ENCODE measurements at regions not wholly inside any gene's neighbourhood (a gene's known extent, or its start where the extent isn't known, plus 50 kb on each side); places are given as distances from the start of the nearest gene placed in this dataset.
"Not testable (repeated sequence)": the region's sequence is repeated elsewhere in the genome, so short reads cannot be mapped to it uniquely, and the experiment has no call there.

GRCh38 chr20:55348223-55348622 lies 657.1 kb downstream of the CBLN4 start:
- ATAC-seq (no peak), DNase-seq (no peak)
- ChIA-PET CTCF (no interaction called here), POLR2A (no interaction called here)
- Mint-ChIP-seq H3K27ac (no peak overlapping the region), H3K4me3 (no peak overlapping the region), H3K4me1 (ENCODE audit: low read depth) (no peaks in the 10 kb centered on the region), H3K27me3 (ENCODE audit: low read depth) (no peaks in the 10 kb centered on the region), H3K9me3 (ENCODE audit: insufficient read depth) (peaks cover 8% of the 10 kb centered on the region), H3K36me3 (ENCODE audit: low read depth) (no peaks in the 10 kb centered on the region)

- DNase-seq: no peak
- POLR2A ChIA-PET: no interaction called here
- Mint-ChIP-seq H3K36me3 (ENCODE audit: low read depth) (no peaks in the 10 kb centered on the region), H3K4me1 (ENCODE audit: low read depth) (no peaks in the 10 kb centered on the region), H3K4me3 (no peak overlapping the region), H3K27me3 (ENCODE audit: low read depth) (no peaks in the 10 kb centered on the region), H3K27ac (no peak overlapping the region), H3K9me3 (ENCODE audit: insufficient read depth) (peaks cover 11% of the 10 kb centered on the region)
- CTCF ChIA-PET: no interaction called here
- ATAC-seq: no peak
Observed at GRCh38 chr20:55342822-55343221, 662.5 kb downstream of the CBLN4 start.

- Mint-ChIP-seq H3K9me3 (ENCODE audit: insufficient read depth) (peaks cover 11% of the 10 kb centered on the region), H3K36me3 (ENCODE audit: low read depth) (no peaks in the 10 kb centered on the region), H3K4me1 (ENCODE audit: low read depth) (no peaks in the 10 kb centered on the region), H3K27me3 (ENCODE audit: low read depth) (no peaks in the 10 kb centered on the region), H3K27ac (no peak overlapping the region), H3K4me3 (no peak overlapping the region)
- ChIA-PET POLR2A (no interaction called here), CTCF (no interaction called here)
- no peak for DNase-seq
- no peak for ATAC-seq
Observed at GRCh38 chr20:55333798-55334197, 671.5 kb downstream of the CBLN4 start.

- H3K27ac Mint-ChIP-seq: no peak overlapping the region
- no peaks in the 10 kb centered on the region for H3K36me3 Mint-ChIP-seq (ENCODE audit: low read depth)
- H3K4me1 Mint-ChIP-seq (ENCODE audit: low read depth): no peaks in the 10 kb centered on the region
- no peak overlapping the region for H3K4me3 Mint-ChIP-seq
- ChIA-PET CTCF (no interaction called here), POLR2A (no interaction called here)
- DNase-seq (no peak), ATAC-seq (no peak)
- H3K27me3 Mint-ChIP-seq (ENCODE audit: low read depth): no peaks in the 10 kb centered on the region
- peaks cover 7% of the 10 kb centered on the region for H3K9me3 Mint-ChIP-seq (ENCODE audit: insufficient read depth)
Observed at GRCh38 chr20:55329108-55329507, 676.2 kb downstream of the CBLN4 start.

GRCh38 chr20:55322745-55323144 lies 682.6 kb downstream of the CBLN4 start:
- ATAC-seq: no peak
- CTCF ChIA-PET: interaction anchor here (0.6 kb wide), 1 partner anchor 624 kb away, joined by 4 read pairs; no protein-coding TSS in a partner anchor
- Mint-ChIP-seq H3K27me3 (ENCODE audit: low read depth) (no peaks in the 10 kb centered on the region), H3K36me3 (ENCODE audit: low read depth) (no peaks in the 10 kb centered on the region), H3K9me3 (ENCODE audit: insufficient read depth) (peaks cover 7% of the 10 kb centered on the region), H3K4me1 (ENCODE audit: low read depth) (no peaks in the 10 kb centered on the region), H3K4me3 (no peak overlapping the region), H3K27ac (no peak overlapping the region)
- no peak for DNase-seq
- POLR2A ChIA-PET: no interaction called here

GRCh38 chr20:55316753-55317152 lies 688.6 kb downstream of the CBLN4 start:
- ATAC-seq: no peak
- no peak overlapping the region for H3K27ac Mint-ChIP-seq

GRCh38 chr20:55310844-55311243 lies 694.5 kb downstream of the CBLN4 start:
- POLR2A ChIA-PET; CTCF ChIA-PET; ATAC-seq; H3K27me3 Mint-ChIP-seq (ENCODE audit: low read depth); H3K4me1 Mint-ChIP-seq (ENCODE audit: low read depth); DNase-seq; H3K27ac Mint-ChIP-seq; H3K36me3 Mint-ChIP-seq (ENCODE audit: low read depth); H3K4me3 Mint-ChIP-seq: not testable (repeated sequence)
- peaks cover 12% of the 10 kb centered on the region for H3K9me3 Mint-ChIP-seq (ENCODE audit: insufficient read depth)

More at GRCh38 chr20:55316753-55317152, 688.6 kb downstream of the CBLN4 start:
- ChIA-PET CTCF (no interaction called here), POLR2A (no interaction called here)
- H3K4me3 Mint-ChIP-seq: no peak overlapping the region
- no peaks in the 10 kb centered on the region for H3K36me3 Mint-ChIP-seq (ENCODE audit: low read depth)
- peaks cover 3% of the 10 kb centered on the region for H3K9me3 Mint-ChIP-seq (ENCODE audit: insufficient read depth)
- no peaks in the 10 kb centered on the region for H3K4me1 Mint-ChIP-seq (ENCODE audit: low read depth)
- no peak for DNase-seq
- H3K27me3 Mint-ChIP-seq (ENCODE audit: low read depth): no peaks in the 10 kb centered on the region

GRCh38 chr20:55291261-55291660 lies 714.1 kb downstream of the CBLN4 start:
- Mint-ChIP-seq H3K27me3 (ENCODE audit: low read depth) (no peaks in the 10 kb centered on the region), H3K4me1 (ENCODE audit: low read depth) (no peaks in the 10 kb centered on the region), H3K36me3 (ENCODE audit: low read depth) (no peaks in the 10 kb centered on the region), H3K27ac (no peak overlapping the region), H3K9me3 (ENCODE audit: insufficient read depth) (no peaks in the 10 kb centered on the region), H3K4me3 (no peak overlapping the region)
- ChIA-PET POLR2A (no interaction called here), CTCF (no interaction called here)
- no peak for DNase-seq
- ATAC-seq: no peak

- ATAC-seq: no peak
- Mint-ChIP-seq H3K36me3 (ENCODE audit: low read depth) (no peaks in the 10 kb centered on the region), H3K9me3 (ENCODE audit: insufficient read depth) (peaks cover 14% of the 10 kb centered on the region), H3K4me1 (ENCODE audit: low read depth) (no peaks in the 10 kb centered on the region), H3K27ac (no peak overlapping the region), H3K27me3 (ENCODE audit: low read depth) (no peaks in the 10 kb centered on the region), H3K4me3 (no peak overlapping the region)
- CTCF ChIA-PET: no interaction called here
- DNase-seq: no peak
- POLR2A ChIA-PET: no interaction called here
Observed at GRCh38 chr20:55283889-55284288, 721.4 kb downstream of the CBLN4 start.

GRCh38 chr20:55273149-55273548 lies 732.2 kb downstream of the CBLN4 start:
- Mint-ChIP-seq H3K9me3 (ENCODE audit: insufficient read depth) (no peaks in the 10 kb centered on the region), H3K27me3 (ENCODE audit: low read depth) (no peaks in the 10 kb centered on the region), H3K4me1 (ENCODE audit: low read depth) (no peaks in the 10 kb centered on the region), H3K36me3 (ENCODE audit: low read depth) (no peaks in the 10 kb centered on the region), H3K27ac (no peak overlapping the region), H3K4me3 (no peak overlapping the region)
- CTCF ChIA-PET: no interaction called here
- POLR2A ChIA-PET: no interaction called here
- no peak for DNase-seq
- ATAC-seq: no peak

- DNase-seq (no peak), ATAC-seq (no peak)
- no peak overlapping the region for H3K4me3 Mint-ChIP-seq
- ChIA-PET POLR2A (no interaction called here), CTCF (no interaction called here)
- H3K4me1 Mint-ChIP-seq (ENCODE audit: low read depth): no peaks in the 10 kb centered on the region
- H3K36me3 Mint-ChIP-seq (ENCODE audit: low read depth): no peaks in the 10 kb centered on the region
- H3K27ac Mint-ChIP-seq: no peak overlapping the region
- no peaks in the 10 kb centered on the region for H3K9me3 Mint-ChIP-seq (ENCODE audit: insufficient read depth)
- no peaks in the 10 kb centered on the region for H3K27me3 Mint-ChIP-seq (ENCODE audit: low read depth)
Observed at GRCh38 chr20:55271371-55271770, 733.9 kb downstream of the CBLN4 start.

- no peak overlapping the region for H3K27ac Mint-ChIP-seq
- no peaks in the 10 kb centered on the region for H3K9me3 Mint-ChIP-seq (ENCODE audit: insufficient read depth)
- H3K4me1 Mint-ChIP-seq (ENCODE audit: low read depth): no peaks in the 10 kb centered on the region
- no peak for DNase-seq
- H3K27me3 Mint-ChIP-seq (ENCODE audit: low read depth): no peaks in the 10 kb centered on the region
- ATAC-seq: no peak
- ChIA-PET CTCF (no interaction called here), POLR2A (no interaction called here)
- H3K4me3 Mint-ChIP-seq: no peak overlapping the region
- no peaks in the 10 kb centered on the region for H3K36me3 Mint-ChIP-seq (ENCODE audit: low read depth)
Observed at GRCh38 chr20:55269913-55270312, 735.4 kb downstream of the CBLN4 start.

- Mint-ChIP-seq H3K4me3 (no peak overlapping the region), H3K4me1 (ENCODE audit: low read depth) (no peaks in the 10 kb centered on the region), H3K9me3 (ENCODE audit: insufficient read depth) (no peaks in the 10 kb centered on the region), H3K27me3 (ENCODE audit: low read depth) (no peaks in the 10 kb centered on the region), H3K27ac (no peak overlapping the region), H3K36me3 (ENCODE audit: low read depth) (no peaks in the 10 kb centered on the region)
- CTCF ChIA-PET: no interaction called here
- ATAC-seq: no peak
- POLR2A ChIA-PET: no interaction called here
- no peak for DNase-seq
Observed at GRCh38 chr20:55266361-55266760, 739.0 kb downstream of the CBLN4 start.

Measured in activated CD8-positive, alpha-beta T cell treated with anti-CD3 and anti-CD28 coated beads, Interleukin-2, amount 10 ng/mL, durations not matched to agents 7 days and 5 days (primary cell).